Esophagus squamous epithelium (tissue), 5 donors: ENCODE measurements at regions not wholly inside any gene's neighbourhood (a gene's known extent, or its start where the extent isn't known, plus 50 kb on each side); places are given as distances from the start of the nearest gene placed in this dataset.
A peak's percentile ranks its signal among the peaks of the same experiment; 100 is the strongest.

Experiments used
- DNase-seq: peaks from one replicate; lab custom pipeline; 2025; lab: John Stamatoyannopoulos, UW
- H3K27ac ChIP-seq, 4 donors: fragments of 200-600 bp; sonication (generic); one replicate each; pipeline ENCODE4 v1.5.1; 2016 to 2019; ENCODE audit warnings: mild to moderate bottlenecking in 1 of 4
- H3K27me3 ChIP-seq, 4 donors: fragments of 200-600 bp; sonication (generic); 1 replicate in 3 of 4; 2 replicates in 1 of 4; pipeline versions ENCODE4 v1.5.1 to v1.6.0; 2017 to 2021; ENCODE audit warnings: antibody characterized with exemption in 1 of 4
- H3K36me3 ChIP-seq, 3 donors: fragments of 200-600 bp; sonication (generic); one replicate each; pipeline ENCODE4 v1.5.1; 2016 to 2019
- H3K4me1 ChIP-seq, 3 donors: fragments of 200-600 bp; sonication (generic); one replicate each; pipeline ENCODE4 v1.5.1; 2017 to 2019
- H3K4me3 ChIP-seq, 4 donors: fragments of 200-600 bp; sonication (generic); 1 replicate in 3 of 4; 2 replicates in 1 of 4; pipeline ENCODE4 v1.5.1; 2016 to 2019; ENCODE audit warnings: mild to moderate bottlenecking in 2 of 4, moderate library complexity in 1 of 4
- H3K9me3 ChIP-seq, 3 donors: fragments of 200-600 bp; sonication (generic); one replicate each; pipeline ENCODE4 v1.5.1; 2016 to 2019
- POLR2A ChIP-seq, 4 donors: fragments of 450-650 bp; IDR thresholded peaks; one replicate each; pipeline ENCODE4 v1.6.1; 2017; ENCODE audit warnings: antibody characterized with exemption in 4 of 4, mild to moderate bottlenecking in 4 of 4, moderate library complexity in 3 of 4
- WGBS, 2 donors: methylation state at CpG; one replicate each; pipeline ENCODE4 v1.1.5; 2018; 5-methylcytosine and 5-hydroxymethylcytosine counted together
- intact Hi-C: fragments of 100-400 bp; cut with DNase I; formaldehyde crosslinking; loops from one replicate; pipeline ENCODE4 v1.15.0; 2022
- TF ChIP-seq, protein P1 (sequence below), 6 experiments: fragments of 450-650 bp in 4 of 6; fragments of 200-600 bp in 2 of 6; sonication (generic) in 2 of 6; IDR thresholded peaks; one replicate each; pipeline ENCODE4 v1.5.1; 2016 to 2019; ENCODE audit warnings: antibody characterized with exemption in 6 of 6, mild to moderate bottlenecking in 4 of 6, moderate library complexity in 4 of 6
- donor health status: DM: yes; HTN: yes; CAD: no.

DNA sequence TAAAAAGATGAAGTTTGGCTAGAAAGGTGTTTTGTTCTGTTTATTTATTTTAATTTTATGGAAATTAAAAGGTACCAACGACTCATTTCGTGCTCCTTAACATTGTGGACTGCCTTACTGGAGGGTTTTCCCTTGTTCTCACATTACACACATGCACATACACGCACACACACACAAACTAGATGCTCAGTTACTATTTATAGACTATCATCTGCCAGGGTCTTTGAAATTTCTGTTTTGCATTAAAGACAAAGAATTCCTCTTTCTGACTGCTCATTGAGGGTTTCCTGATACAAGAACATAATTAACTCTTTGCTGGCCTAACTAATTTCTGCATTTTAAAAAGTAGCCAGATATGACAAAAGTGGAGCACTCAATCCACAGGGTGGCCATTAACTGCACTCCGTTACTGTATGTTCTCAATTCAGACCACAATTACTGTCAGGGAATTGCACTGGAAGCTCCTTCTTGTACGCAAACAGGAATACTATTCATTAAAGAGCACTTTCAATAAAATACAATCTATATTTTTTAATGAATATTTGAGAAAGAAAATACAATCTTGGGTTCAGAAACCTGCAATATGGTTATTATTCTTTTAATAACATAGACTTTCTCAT lies 366.9 kb upstream of the GALNT5 start:
- Histone ChIP-seq H3K4me1 (peaks cover 0 to 19% (median 11%) of the 10 kb centered on the region in 3 donors), H3K9me3 (no peaks in the 10 kb centered on the region), H3K36me3 (no peaks in the 10 kb centered on the region), H3K27me3 (no peaks in the 10 kb centered on the region), H3K27ac (no peak overlapping the region), H3K4me3 (no peak overlapping the region)
- no peak for TF ChIP-seq POLR2A (IDR thresholded peaks at IDR 0.05)
- TF ChIP-seq, protein P1, sequence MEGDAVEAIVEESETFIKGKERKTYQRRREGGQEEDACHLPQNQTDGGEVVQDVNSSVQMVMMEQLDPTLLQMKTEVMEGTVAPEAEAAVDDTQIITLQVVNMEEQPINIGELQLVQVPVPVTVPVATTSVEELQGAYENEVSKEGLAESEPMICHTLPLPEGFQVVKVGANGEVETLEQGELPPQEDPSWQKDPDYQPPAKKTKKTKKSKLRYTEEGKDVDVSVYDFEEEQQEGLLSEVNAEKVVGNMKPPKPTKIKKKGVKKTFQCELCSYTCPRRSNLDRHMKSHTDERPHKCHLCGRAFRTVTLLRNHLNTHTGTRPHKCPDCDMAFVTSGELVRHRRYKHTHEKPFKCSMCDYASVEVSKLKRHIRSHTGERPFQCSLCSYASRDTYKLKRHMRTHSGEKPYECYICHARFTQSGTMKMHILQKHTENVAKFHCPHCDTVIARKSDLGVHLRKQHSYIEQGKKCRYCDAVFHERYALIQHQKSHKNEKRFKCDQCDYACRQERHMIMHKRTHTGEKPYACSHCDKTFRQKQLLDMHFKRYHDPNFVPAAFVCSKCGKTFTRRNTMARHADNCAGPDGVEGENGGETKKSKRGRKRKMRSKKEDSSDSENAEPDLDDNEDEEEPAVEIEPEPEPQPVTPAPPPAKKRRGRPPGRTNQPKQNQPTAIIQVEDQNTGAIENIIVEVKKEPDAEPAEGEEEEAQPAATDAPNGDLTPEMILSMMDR (IDR thresholded peaks at IDR 0.05): no peak
- no peak for DNase-seq
- WGBS, 2 donors: 68 to 73% methylated on average over 5 of the region's 5 CpGs
- intact Hi-C loops: no loop called here

DNA sequence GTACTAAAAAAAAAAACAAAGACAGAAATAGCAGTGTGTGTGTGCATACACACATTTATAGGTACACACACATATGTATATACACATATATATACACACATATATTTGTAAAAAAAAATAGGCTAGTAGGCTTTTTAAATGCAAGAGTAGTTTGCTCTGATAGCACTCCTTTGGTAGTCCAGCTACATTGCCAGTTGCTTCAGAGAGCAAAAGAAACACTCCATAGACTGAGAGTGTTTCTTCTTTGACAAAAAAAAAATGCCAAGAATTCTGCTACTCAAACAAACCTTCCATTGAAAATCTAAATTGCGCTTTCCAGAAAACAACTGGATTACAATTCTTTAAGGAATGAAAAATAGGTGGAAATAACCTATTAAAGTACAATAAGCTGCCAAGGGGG lies 365.9 kb upstream of the GALNT5 start:
- no peak for DNase-seq
- no peaks in the 10 kb centered on the region for H3K36me3 ChIP-seq
- intact Hi-C loops: no loop called here
- H3K27ac ChIP-seq: no peak overlapping the region
- WGBS, 2 donors: 69 to 75% methylated on average over 1 of the region's 1 CpG
- H3K4me1 ChIP-seq: peaks cover 0 to 19% (median 11%) of the 10 kb centered on the region in 3 donors
- H3K9me3 ChIP-seq: no peaks in the 10 kb centered on the region
- H3K27me3 ChIP-seq: no peaks in the 10 kb centered on the region
- no peak for TF ChIP-seq POLR2A (IDR thresholded peaks at IDR 0.05)
- TF ChIP-seq, protein P1 (IDR thresholded peaks at IDR 0.05): no peak
- H3K4me3 ChIP-seq: no peak overlapping the region

DNA sequence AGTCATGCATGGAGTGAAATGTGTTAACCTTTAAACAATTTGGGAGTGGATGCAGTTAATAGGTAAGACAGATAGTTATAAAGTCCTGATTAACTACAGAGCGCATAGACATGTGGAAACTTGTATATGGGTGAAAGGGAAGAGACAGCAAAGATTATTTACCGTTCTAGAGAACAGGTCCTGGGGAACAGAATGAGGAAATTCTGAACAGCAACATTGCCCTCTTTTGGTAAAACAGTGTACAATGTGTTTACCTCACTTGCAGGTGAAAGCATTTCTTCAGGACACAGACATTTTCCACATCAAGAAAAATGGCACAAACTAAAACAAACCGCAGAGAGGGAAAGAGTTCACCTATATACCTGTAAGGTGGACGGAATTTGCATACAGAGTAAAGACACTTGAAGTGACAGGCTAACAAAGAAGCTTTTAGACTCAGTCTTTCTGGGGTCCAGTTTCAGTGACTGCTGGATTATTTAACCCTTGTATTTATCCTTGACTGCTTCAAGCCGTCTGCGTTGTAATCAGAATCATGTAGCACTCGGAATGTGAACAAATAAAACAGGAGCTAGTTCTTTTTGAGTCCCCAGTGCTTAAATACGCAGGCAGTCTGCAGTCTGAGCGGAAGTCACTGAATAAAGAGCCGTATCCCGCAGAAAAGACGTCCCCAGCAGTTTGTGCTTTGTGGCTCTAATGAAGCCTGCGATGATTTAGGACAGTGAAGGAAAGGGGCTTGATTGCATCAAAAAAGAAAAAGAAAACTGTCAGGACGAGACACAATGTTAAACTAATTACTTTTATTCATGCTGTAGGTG lies 364.8 kb upstream of the GALNT5 start:
- Histone ChIP-seq H3K9me3 (no peaks in the 10 kb centered on the region), H3K27me3 (no peaks in the 10 kb centered on the region), H3K4me1 (peaks cover 0 to 19% (median 11%) of the 10 kb centered on the region in 3 donors), H3K4me3 (peak overlapping the region; percentile 20 to 60 (median 35)), H3K36me3 (no peaks in the 10 kb centered on the region), H3K27ac (peak overlapping the region in 2 of 4 donors; percentile 22)
- intact Hi-C loops: no loop called here
- DNase-seq: no peak
- WGBS, 2 donors: 1 to 6% methylated on average over 14 of the region's 14 CpGs
- TF ChIP-seq, protein P1 (IDR thresholded peaks at IDR 0.05): peak; percentile 23 to 75 (median 44)
- TF ChIP-seq POLR2A (IDR thresholded peaks at IDR 0.05): no peak

DNA sequence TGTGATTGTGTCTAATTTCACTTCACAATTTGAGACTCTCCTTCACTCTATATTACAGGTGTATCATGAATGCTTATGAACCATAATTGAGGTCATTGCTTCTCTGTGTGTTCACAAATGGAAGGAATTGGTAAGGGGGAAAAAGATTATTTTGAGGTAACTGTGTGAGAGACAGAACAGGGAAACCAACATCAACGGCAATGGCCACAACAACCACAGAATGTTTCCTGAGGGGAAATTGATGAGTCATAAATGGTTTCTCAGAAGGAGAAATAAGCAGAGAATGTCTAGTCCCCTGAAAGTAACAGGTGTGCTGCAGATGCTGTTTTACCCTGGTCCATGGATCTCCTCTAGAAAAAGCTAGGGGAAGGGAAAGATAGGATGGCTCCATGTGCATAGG lies 361.2 kb upstream of the GALNT5 start:
- Histone ChIP-seq H3K4me1 (peaks cover 0 to 19% (median 11%) of the 10 kb centered on the region in 3 donors), H3K36me3 (no peaks in the 10 kb centered on the region), H3K9me3 (no peaks in the 10 kb centered on the region), H3K27me3 (no peaks in the 10 kb centered on the region), H3K27ac (no peak overlapping the region), H3K4me3 (no peak overlapping the region)
- intact Hi-C loops: no loop called here
- 11 to 14% methylated on average over 1 of the region's 1 CpG for WGBS, 2 donors
- no peak for DNase-seq
- no peak for TF ChIP-seq POLR2A (IDR thresholded peaks at IDR 0.05)

DNA sequence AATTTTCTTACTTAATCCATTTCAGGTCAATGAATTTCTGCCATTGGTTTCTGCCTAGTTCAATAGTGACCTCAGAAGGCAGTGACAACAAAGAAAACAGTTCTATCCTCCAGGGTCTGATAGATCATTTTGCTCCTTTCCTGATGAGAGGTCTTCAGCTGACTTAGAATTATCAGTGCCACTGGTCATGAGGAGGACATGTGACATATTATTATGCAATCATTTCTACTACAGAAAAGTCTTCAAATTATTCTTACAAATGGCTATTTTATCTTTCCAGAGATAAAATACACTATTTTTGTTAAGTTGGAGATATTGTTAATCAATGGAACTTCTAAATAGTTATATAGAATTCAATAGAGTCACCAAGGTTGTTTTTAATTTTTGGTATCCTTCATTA lies 360.0 kb upstream of the GALNT5 start:
- no peak for DNase-seq
- no peaks in the 10 kb centered on the region for H3K9me3 ChIP-seq
- TF ChIP-seq, protein P1 (IDR thresholded peaks at IDR 0.05): no peak
- no peak for TF ChIP-seq POLR2A (IDR thresholded peaks at IDR 0.05)
- H3K27ac ChIP-seq: no peak overlapping the region
- intact Hi-C loops: no loop called here
- peaks cover 0 to 12% (median 7%) of the 10 kb centered on the region in 3 donors for H3K4me1 ChIP-seq
- no peaks in the 10 kb centered on the region for H3K36me3 ChIP-seq
- no peaks in the 10 kb centered on the region for H3K27me3 ChIP-seq
- no peak overlapping the region for H3K4me3 ChIP-seq
